ENCODE measurements at regions not wholly inside any gene's neighbourhood (a gene's known extent, or its start where the extent isn't known, plus 50 kb on each side); places are given as distances from the start of the nearest gene placed in this dataset.
A peak's percentile ranks its signal among the peaks of the same experiment; 100 is the strongest.

DNA sequence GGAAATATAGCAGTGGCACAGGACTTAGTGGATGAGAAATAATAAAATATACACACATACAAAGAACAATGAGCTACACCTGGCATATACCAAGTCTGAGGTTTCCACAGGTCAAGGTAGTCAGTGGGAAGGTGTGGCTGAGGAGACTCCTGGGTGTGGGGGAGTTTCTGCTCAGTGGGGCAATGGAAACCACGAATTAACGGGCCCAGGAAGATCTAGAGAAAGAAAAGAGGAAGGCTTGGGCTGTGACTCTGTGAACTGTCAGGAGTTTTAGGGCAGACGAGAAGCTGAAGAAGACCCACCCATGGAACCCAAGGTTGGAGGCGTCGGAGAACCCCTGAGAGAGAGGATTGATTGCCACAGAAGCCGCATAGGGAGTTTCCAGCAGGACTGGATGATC, 196.5 kb downstream of the HERPUD2 start:
- H3K4me3 ChIP-seq (ENCODE audit: low read depth, low read length), result no peak overlapping the region
- TF ChIP-seq, protein P1, sequence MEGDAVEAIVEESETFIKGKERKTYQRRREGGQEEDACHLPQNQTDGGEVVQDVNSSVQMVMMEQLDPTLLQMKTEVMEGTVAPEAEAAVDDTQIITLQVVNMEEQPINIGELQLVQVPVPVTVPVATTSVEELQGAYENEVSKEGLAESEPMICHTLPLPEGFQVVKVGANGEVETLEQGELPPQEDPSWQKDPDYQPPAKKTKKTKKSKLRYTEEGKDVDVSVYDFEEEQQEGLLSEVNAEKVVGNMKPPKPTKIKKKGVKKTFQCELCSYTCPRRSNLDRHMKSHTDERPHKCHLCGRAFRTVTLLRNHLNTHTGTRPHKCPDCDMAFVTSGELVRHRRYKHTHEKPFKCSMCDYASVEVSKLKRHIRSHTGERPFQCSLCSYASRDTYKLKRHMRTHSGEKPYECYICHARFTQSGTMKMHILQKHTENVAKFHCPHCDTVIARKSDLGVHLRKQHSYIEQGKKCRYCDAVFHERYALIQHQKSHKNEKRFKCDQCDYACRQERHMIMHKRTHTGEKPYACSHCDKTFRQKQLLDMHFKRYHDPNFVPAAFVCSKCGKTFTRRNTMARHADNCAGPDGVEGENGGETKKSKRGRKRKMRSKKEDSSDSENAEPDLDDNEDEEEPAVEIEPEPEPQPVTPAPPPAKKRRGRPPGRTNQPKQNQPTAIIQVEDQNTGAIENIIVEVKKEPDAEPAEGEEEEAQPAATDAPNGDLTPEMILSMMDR (IDR thresholded peaks at IDR 0.05; ENCODE audit: low read depth, low read length), result no peak
- no peak for TF ChIP-seq MYC (IDR thresholded peaks at IDR 0.05; ENCODE audit: low read depth, low read length)
- TF ChIP-seq, protein P2, sequence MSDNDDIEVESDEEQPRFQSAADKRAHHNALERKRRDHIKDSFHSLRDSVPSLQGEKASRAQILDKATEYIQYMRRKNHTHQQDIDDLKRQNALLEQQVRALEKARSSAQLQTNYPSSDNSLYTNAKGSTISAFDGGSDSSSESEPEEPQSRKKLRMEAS (IDR thresholded peaks at IDR 0.05; ENCODE audit: low read depth, low read length), result no peak
- peak; percentile 56 for DNase-seq (ENCODE audit: low read depth)

DNA sequence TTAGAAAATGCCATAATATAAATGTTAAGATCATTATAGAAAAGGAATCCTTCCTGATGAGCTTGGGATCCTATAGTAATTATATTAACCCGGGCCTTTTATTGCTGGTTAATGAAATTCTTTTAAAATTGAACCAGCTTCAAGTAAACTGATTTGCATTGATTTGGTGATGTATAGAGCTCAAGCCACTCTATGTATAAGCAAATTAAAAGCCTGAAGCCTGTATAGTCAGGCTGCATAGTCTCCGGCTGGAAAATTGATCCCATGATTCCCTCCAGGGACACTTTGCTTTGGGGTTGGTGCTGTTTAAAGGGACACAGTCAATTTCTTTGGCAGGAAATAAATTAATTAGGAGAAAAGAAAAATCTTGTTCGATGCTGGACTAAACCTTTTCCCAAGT, 199.1 kb downstream of the HERPUD2 start:
- no peak for DNase-seq (ENCODE audit: low read depth)
- TF ChIP-seq, protein P2 (IDR thresholded peaks at IDR 0.05; ENCODE audit: low read depth, low read length), result no peak
- TF ChIP-seq POLR2A (IDR thresholded peaks at IDR 0.05; ENCODE audit: extremely low read depth, insufficient read length) (no peak), MYC (IDR thresholded peaks at IDR 0.05; ENCODE audit: low read depth, low read length) (no peak)
- TF ChIP-seq, protein P1 (IDR thresholded peaks at IDR 0.05; ENCODE audit: low read depth, low read length), result no peak
- H3K4me3 ChIP-seq (ENCODE audit: low read depth, low read length), result no peak overlapping the region

DNA sequence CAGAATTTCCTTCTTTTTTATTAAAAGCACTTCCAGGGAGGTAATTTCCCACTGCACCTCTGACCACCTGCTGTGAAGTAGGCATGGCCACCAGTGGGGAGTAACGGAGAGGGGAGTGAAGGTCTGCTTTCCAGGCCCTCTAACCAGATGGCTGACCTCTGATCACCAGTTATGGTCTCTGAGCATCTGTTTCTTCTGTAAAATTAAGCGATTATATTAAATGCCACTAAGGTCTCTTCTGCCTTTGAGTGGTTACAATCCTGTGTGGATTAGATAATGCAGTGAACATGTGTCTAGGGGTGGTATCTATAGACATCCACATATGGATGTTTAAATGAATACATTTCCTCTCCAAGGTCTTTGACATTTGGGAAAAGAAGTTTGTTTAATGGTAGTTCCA, 199.6 kb downstream of the HERPUD2 start:
- TF ChIP-seq POLR2A (IDR thresholded peaks at IDR 0.05; ENCODE audit: extremely low read depth, insufficient read length), result no peak
- no peak for TF ChIP-seq MYC (IDR thresholded peaks at IDR 0.05; ENCODE audit: low read depth, low read length)
- TF ChIP-seq, protein P2 (IDR thresholded peaks at IDR 0.05; ENCODE audit: low read depth, low read length), result no peak
- TF ChIP-seq, protein P1 (IDR thresholded peaks at IDR 0.05; ENCODE audit: low read depth, low read length), result no peak
- DNase-seq (ENCODE audit: low read depth), result no peak
- H3K4me3 ChIP-seq (ENCODE audit: low read depth, low read length), result no peak overlapping the region

DNA sequence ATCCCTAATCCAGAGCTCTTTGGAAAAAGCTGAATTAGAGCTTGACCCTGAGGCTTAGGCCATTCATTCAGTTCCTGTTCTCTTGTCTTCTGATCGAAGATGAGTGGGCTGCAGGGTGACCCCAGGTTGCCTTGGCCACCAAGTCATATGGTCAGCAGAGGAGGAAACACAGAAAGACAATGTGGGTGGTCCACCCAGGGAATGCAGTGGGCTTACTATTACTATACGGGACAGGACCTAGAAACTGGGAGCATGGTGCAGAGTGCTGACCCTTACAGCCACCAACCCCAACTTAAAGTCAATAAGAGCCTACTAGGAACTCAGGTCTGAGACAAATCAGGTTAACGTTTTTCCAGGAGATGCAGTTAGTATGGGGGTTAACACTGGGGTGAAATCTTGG, 200.5 kb downstream of the HERPUD2 start:
- TF ChIP-seq POLR2A (IDR thresholded peaks at IDR 0.05; ENCODE audit: extremely low read depth, insufficient read length) (no peak), MYC (IDR thresholded peaks at IDR 0.05; ENCODE audit: low read depth, low read length) (no peak)
- TF ChIP-seq, protein P2 (IDR thresholded peaks at IDR 0.05; ENCODE audit: low read depth, low read length), result no peak
- TF ChIP-seq, protein P1 (IDR thresholded peaks at IDR 0.05; ENCODE audit: low read depth, low read length), result no peak
- DNase-seq (ENCODE audit: low read depth), result no peak
- no peak overlapping the region for H3K4me3 ChIP-seq (ENCODE audit: low read depth, low read length)

DNA sequence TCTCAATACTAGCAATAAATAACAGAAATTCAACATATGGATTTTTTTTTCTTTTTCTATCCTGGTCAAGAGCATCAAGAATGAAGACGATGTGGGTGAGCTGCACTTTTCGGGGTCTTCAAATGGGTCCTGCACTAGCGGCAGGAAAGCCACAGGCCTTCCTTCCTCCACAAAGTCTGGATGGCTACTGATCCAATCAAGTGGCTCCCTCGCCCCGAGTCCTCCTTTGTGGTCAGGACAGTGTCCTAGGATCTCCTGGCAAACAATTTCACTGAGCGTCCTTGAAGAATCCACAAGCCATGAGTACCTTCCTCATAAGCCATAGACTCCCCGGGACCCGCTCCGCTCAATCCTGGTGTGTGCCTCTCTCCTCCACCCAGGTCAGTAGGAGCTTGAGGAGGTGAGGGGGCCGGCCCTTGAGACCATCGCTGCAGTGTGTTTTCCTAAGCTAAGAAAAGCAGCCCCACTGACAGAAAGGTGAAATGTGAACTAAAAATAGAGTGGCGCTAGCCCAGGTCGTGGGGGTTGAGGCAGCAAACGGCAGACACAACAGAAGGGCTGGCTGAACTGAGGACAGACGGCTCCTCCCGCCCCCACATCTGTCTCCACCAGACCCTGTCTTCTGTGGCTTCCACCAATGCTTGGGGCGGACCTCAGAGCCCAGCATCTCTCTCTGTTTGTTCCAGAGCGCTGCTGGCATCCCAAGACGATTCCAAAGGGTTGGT, 202.3 kb downstream of the HERPUD2 start:
- no peak for DNase-seq (ENCODE audit: low read depth)
- TF ChIP-seq MYC (IDR thresholded peaks at IDR 0.05; ENCODE audit: low read depth, low read length), result no peak
- TF ChIP-seq, protein P1 (IDR thresholded peaks at IDR 0.05; ENCODE audit: low read depth, low read length), result no peak
- TF ChIP-seq, protein P2 (IDR thresholded peaks at IDR 0.05; ENCODE audit: low read depth, low read length), result no peak
- no peak for TF ChIP-seq POLR2A (IDR thresholded peaks at IDR 0.05; ENCODE audit: extremely low read depth, insufficient read length)
- no peak overlapping the region for H3K4me3 ChIP-seq (ENCODE audit: low read depth, low read length)

All from NB4 (cell line).